WTC11 (cell line): ENCODE measurements at regions not wholly inside any gene's neighbourhood (a gene's known extent, or its start where the extent isn't known, plus 50 kb on each side); places are given as distances from the start of the nearest gene placed in this dataset.

ENCODE experiments used
- ATAC-seq: fragments of 200-7000 bp; cut with Tn5 transposase; 2 replicates; pipeline ENCODE4 v1.10.0; 2021; ENCODE audit warnings: mild to moderate bottlenecking, moderate library complexity
- CTCF ChIA-PET: fragments of 300-600 bp; sonication (Branson Sonifier 250); formaldehyde crosslinking; loops from one replicate; lab custom pipeline; 2021; ENCODE audit warnings: antibody characterized with exemption; lab: Charles Lee
- POLR2A ChIA-PET: fragments of 350-600 bp; sonication (Branson Sonifier 250); formaldehyde crosslinking; loops from one replicate; lab custom pipeline; 2021; ENCODE audit warnings: antibody characterized with exemption; lab: Charles Lee
- DNase-seq: peaks from one replicate; pipeline ENCODE4 v3.0.0; 2021; ENCODE audit warnings: low spot score
- H3K27ac Mint-ChIP-seq: 2 replicates; pipeline ENCODE4 v1.8.0; 2021; ENCODE audit warnings: mixed read lengths
- H3K27me3 Mint-ChIP-seq: 2 replicates; pipeline ENCODE4 v1.8.0; 2021; ENCODE audit warnings: low read depth, mild to moderate bottlenecking, moderate library complexity, mixed read lengths
- H3K36me3 Mint-ChIP-seq: 2 replicates; pipeline ENCODE4 v1.8.0; 2021; ENCODE audit warnings: mixed read lengths
- H3K4me1 Mint-ChIP-seq: 2 replicates; pipeline ENCODE4 v1.8.0; 2022; ENCODE audit warnings: mixed read lengths
- H3K4me3 Mint-ChIP-seq: 2 replicates; pipeline ENCODE4 v1.8.0; 2021; ENCODE audit warnings: mild to moderate bottlenecking, moderate library complexity, mixed read lengths
- H3K9me3 Mint-ChIP-seq: 2 replicates; pipeline ENCODE4 v1.8.0; 2021; ENCODE audit warnings: mixed read lengths
- ARID4B ChIP-seq: sonication (generic); formaldehyde crosslinking; IDR thresholded peaks from 2 replicates; pipeline ENCODE4 v1.8.0; 2023; ENCODE audit warnings: missing genetic modification reagents, mild to moderate bottlenecking, borderline replicate concordance
- ATF1 ChIP-seq: sonication (generic); formaldehyde crosslinking; IDR thresholded peaks from 2 replicates; pipeline ENCODE4 v1.8.1; 2023; ENCODE audit warnings: mild to moderate bottlenecking, moderate library complexity, missing genetic modification reagents
- ATF2 ChIP-seq: sonication (generic); formaldehyde crosslinking; IDR thresholded peaks from 2 replicates; pipeline ENCODE4 v1.8.1; 2022; ENCODE audit warnings: low read depth, missing genetic modification reagents, borderline replicate concordance
- CBFB ChIP-seq: sonication (generic); formaldehyde crosslinking; IDR thresholded peaks from 2 replicates; pipeline ENCODE4 v1.8.1; 2022; ENCODE audit warnings: mild to moderate bottlenecking, low read depth, missing genetic modification reagents
- CREB1 ChIP-seq: sonication (generic); formaldehyde crosslinking; IDR thresholded peaks from 2 replicates; pipeline ENCODE4 v1.8.0; 2023; ENCODE audit warnings: mild to moderate bottlenecking, missing genetic modification reagents
- FOXJ3 ChIP-seq: sonication (generic); formaldehyde crosslinking; IDR thresholded peaks from 2 replicates; pipeline ENCODE4 v1.9.0; 2021; ENCODE audit warnings: missing genetic modification reagents, mild to moderate bottlenecking, borderline replicate concordance
- IRF2 ChIP-seq: sonication (generic); formaldehyde crosslinking; IDR thresholded peaks from 2 replicates; pipeline ENCODE4 v1.8.0; 2022; ENCODE audit warnings: low read depth, missing genetic modification reagents, borderline replicate concordance
- JUN ChIP-seq: sonication (generic); formaldehyde crosslinking; IDR thresholded peaks from 2 replicates; pipeline ENCODE4 v1.8.0; 2023; ENCODE audit warnings: mild to moderate bottlenecking, missing genetic modification reagents
- NFATC4 ChIP-seq: fragments of 250-450 bp; sonication (Bioruptor Pico); IDR thresholded peaks from 2 replicates; pipeline ENCODE4 v1.9.0; 2021; ENCODE audit warnings: mild to moderate bottlenecking
- NFYB ChIP-seq: sonication (generic); formaldehyde crosslinking; conservative IDR thresholded peaks from 2 replicates; pipeline ENCODE4 v1.8.0; 2022; ENCODE audit warnings: low read depth, missing genetic modification reagents
- NR1H2 ChIP-seq: sonication (generic); formaldehyde crosslinking; IDR thresholded peaks from 2 replicates; pipeline ENCODE4 v1.9.0; 2021; ENCODE audit warnings: mild to moderate bottlenecking, moderate library complexity, missing genetic modification reagents
- NR3C1 ChIP-seq: sonication (generic); formaldehyde crosslinking; conservative IDR thresholded peaks from 2 replicates; pipeline ENCODE4 v1.8.1; 2023; ENCODE audit warnings: low read depth, mild to moderate bottlenecking, missing genetic modification reagents
- OVOL2 ChIP-seq: fragments of 250-450 bp; sonication (Bioruptor Pico); IDR thresholded peaks from 2 replicates; pipeline ENCODE4 v1.9.0; 2021; ENCODE audit warnings: mild to moderate bottlenecking, borderline replicate concordance
- RELA ChIP-seq: sonication (generic); formaldehyde crosslinking; IDR thresholded peaks from 2 replicates; pipeline ENCODE4 v1.8.1; 2022; ENCODE audit warnings: missing genetic modification reagents, mild to moderate bottlenecking, borderline replicate concordance
- TCF7 ChIP-seq: sonication (generic); formaldehyde crosslinking; IDR thresholded peaks from 2 replicates; pipeline ENCODE4 v1.8.0; 2022; ENCODE audit warnings: mild to moderate bottlenecking, low read depth, missing genetic modification reagents, moderate library complexity
- TEAD4 ChIP-seq: sonication (generic); formaldehyde crosslinking; IDR thresholded peaks from 2 replicates; pipeline ENCODE4 v1.8.0; 2022; ENCODE audit warnings: mild to moderate bottlenecking, missing genetic modification reagents
- USF2 ChIP-seq: sonication (generic); formaldehyde crosslinking; IDR thresholded peaks from 2 replicates; pipeline ENCODE4 v1.8.1; 2023; ENCODE audit warnings: mild to moderate bottlenecking, missing genetic modification reagents, moderate library complexity
- ZMAT4 ChIP-seq: fragments of 250-450 bp; sonication (Bioruptor Pico); IDR thresholded peaks from 2 replicates; pipeline ENCODE4 v1.9.0; 2021; ENCODE audit warnings: mild to moderate bottlenecking
- ZNF219 ChIP-seq: sonication (generic); formaldehyde crosslinking; IDR thresholded peaks from 2 replicates; pipeline ENCODE4 v1.8.0; 2023; ENCODE audit warnings: missing genetic modification reagents, mild to moderate bottlenecking, borderline replicate concordance

GRCh38 chr11:22138264-22138663 is 54.6 kb upstream of the ANO5 start:
- no peak for TF ChIP-seq ATF2
- TF ChIP-seq TCF7, result no peak
- TF ChIP-seq NR3C1 (CRISPR knock-in tag), result no peak
- TF ChIP-seq IRF2 (CRISPR knock-in tag), result no peak
- TF ChIP-seq NFYB (CRISPR knock-in tag), result no peak
- TF ChIP-seq ZNF219, result no peak
- no peak for TF ChIP-seq NR1H2 (CRISPR knock-in tag)
- no peak for TF ChIP-seq JUN (CRISPR knock-in tag)
- TF ChIP-seq ATF1, result no peak
- no peak for TF ChIP-seq CBFB (CRISPR knock-in tag)
- no peak for TF ChIP-seq RELA
- no peak for TF ChIP-seq CREB1 (CRISPR knock-in tag)
- no peak for TF ChIP-seq ARID4B (CRISPR knock-in tag)
- TF ChIP-seq ZMAT4 (CRISPR knock-in tag), result no peak
- TF ChIP-seq FOXJ3 (CRISPR knock-in tag), result no peak
- TF ChIP-seq USF2 (CRISPR knock-in tag), result no peak
- no peak for TF ChIP-seq TEAD4 (CRISPR knock-in tag)
- TF ChIP-seq OVOL2, result no peak
- TF ChIP-seq NFATC4, result no peak
- TF ChIP-seq, all 79 proteins: peak for 0
- POLR2A ChIA-PET, result no interaction called here

More at GRCh38 chr11:22138264-22138663, 54.6 kb upstream of the ANO5 start:
- Mint-ChIP-seq H3K4me1 (no peaks in the 10 kb centered on the region), H3K27ac (no peak overlapping the region), H3K36me3 (no peaks in the 10 kb centered on the region), H3K27me3 (no peaks in the 10 kb centered on the region), H3K4me3 (no peak overlapping the region), H3K9me3 (peaks cover 5% of the 10 kb centered on the region)
- DNase-seq (no peak), ATAC-seq (no peak)
- CTCF ChIA-PET, result no interaction called here
